ENCODE measurements at regions not wholly inside any gene's neighbourhood (a gene's known extent, or its start where the extent isn't known, plus 50 kb on each side); places are given as distances from the start of the nearest gene placed in this dataset.
"Not testable (repeated sequence)": the region's sequence is repeated elsewhere in the genome, so short reads cannot be mapped to it uniquely, and the experiment has no call there.

- DNase-seq, result not testable (repeated sequence)
Measured at GRCh38 chr10:109809954-109810353, 113.4 kb downstream of the XPNPEP1 start.

- not testable (repeated sequence) for DNase-seq
Measured at GRCh38 chr10:109801191-109801590, 122.1 kb downstream of the XPNPEP1 start.

GRCh38 chr10:109790647-109791046, 132.7 kb downstream of the XPNPEP1 start:
- DNase-seq, result no peak

GRCh38 chr10:109784236-109784635, 139.1 kb downstream of the XPNPEP1 start:
- no peak for DNase-seq

GRCh38 chr10:109783286-109783685, 140.0 kb downstream of the XPNPEP1 start:
- DNase-seq, result no peak

GRCh38 chr10:109780997-109781396, 142.3 kb downstream of the XPNPEP1 start:
- DNase-seq, result no peak

- no peak for DNase-seq
Measured at GRCh38 chr10:109778993-109779392, 144.3 kb downstream of the XPNPEP1 start.

- no peak for DNase-seq
Measured at GRCh38 chr10:109774121-109774440, 149.2 kb downstream of the XPNPEP1 start.

- no peak for DNase-seq
Measured at GRCh38 chr10:109773288-109774120, 149.8 kb downstream of the XPNPEP1 start.

- no peak for DNase-seq
Measured at GRCh38 chr10:109770663-109771062, 152.6 kb downstream of the XPNPEP1 start.

GRCh38 chr10:109769966-109770365, 153.3 kb downstream of the XPNPEP1 start:
- DNase-seq, result no peak

- no peak for DNase-seq
Measured at GRCh38 chr10:109765838-109766237, 157.5 kb downstream of the XPNPEP1 start.

GRCh38 chr10:109762555-109762954, 160.8 kb downstream of the XPNPEP1 start:
- no peak for DNase-seq

- DNase-seq, result not testable (repeated sequence)
Measured at GRCh38 chr10:109757670-109758069, 165.6 kb downstream of the XPNPEP1 start.

- no peak for DNase-seq
Measured at GRCh38 chr10:109746861-109747260, 176.4 kb downstream of the XPNPEP1 start.

GRCh38 chr10:109744020-109744419, 179.3 kb downstream of the XPNPEP1 start:
- DNase-seq, result no peak

- DNase-seq, result no peak
Measured at GRCh38 chr10:109743574-109743973, 179.7 kb downstream of the XPNPEP1 start.

- DNase-seq, result no peak
Measured at GRCh38 chr10:109743146-109743545, 180.2 kb downstream of the XPNPEP1 start.

GRCh38 chr10:109741712-109742111, 181.6 kb downstream of the XPNPEP1 start:
- DNase-seq, result no peak

GRCh38 chr10:109740436-109740835, 182.9 kb downstream of the XPNPEP1 start:
- no peak for DNase-seq

GRCh38 chr10:109737626-109738025, 185.7 kb downstream of the XPNPEP1 start:
- DNase-seq, result no peak

GRCh38 chr10:109737009-109737408, 186.3 kb downstream of the XPNPEP1 start:
- no peak for DNase-seq

- no peak for DNase-seq
Measured at GRCh38 chr10:109735776-109736175, 187.5 kb downstream of the XPNPEP1 start.

- no peak for DNase-seq
Measured at GRCh38 chr10:109732254-109732965, 190.9 kb downstream of the XPNPEP1 start.
